ENCODE measurements at regions not wholly inside any gene's neighbourhood (a gene's known extent, or its start where the extent isn't known, plus 50 kb on each side); places are given as distances from the start of the nearest gene placed in this dataset.

GRCh38 chr17:77301694-77302266 is 161.0 kb downstream of the SEC14L1 start:
- FAIRE-seq (no peak), DNase-seq (ENCODE audit: low read depth in 1 of 2, low spot score in 2 of 2) (no peak)
- Histone ChIP-seq H2BK5ac (ENCODE audit: low read depth, low read length) (no peak overlapping the region), H2BK120ac (replicated peaks; ENCODE audit: low read depth, low read length) (no peak overlapping the region), H3K79me2 (ENCODE audit: control insufficient read depth in 1 of 2, insufficient read depth in 2 of 2, low read length in 2 of 2) (no peaks in the 10 kb centered on the region; a peak in 1 of 4 replicates), H3K27me3 (replicated peaks in 1 of 4; ENCODE audit: control insufficient read depth in 3 of 4, extremely low read depth in 1 of 4, insufficient read depth in 3 of 4, low read length in 3 of 4) (no peaks in the 10 kb centered on the region; a peak in 1 of 7 replicates), H3K18ac (ENCODE audit: extremely low read depth, low read length) (no peak overlapping the region), H3K9ac (replicated peaks in 1 of 4; ENCODE audit: extremely low read depth in 1 of 4, low read depth in 3 of 4, low read length in 3 of 4) (no peak overlapping the region), H3K23me2 (ENCODE audit: low read depth, low read length) (no peaks in the 10 kb centered on the region; the same call in 1 of the 2 replicates), H3K23ac (ENCODE audit: insufficient read length) (no peak overlapping the region), H3K4me2 (ENCODE audit: insufficient read depth in 1 of 2, low read depth in 2 of 2, low read length in 2 of 2) (no peak overlapping the region), H4K5ac (ENCODE audit: insufficient read length, low read depth, low read length) (no peak overlapping the region), H2AFZ (ENCODE audit: low read length) (no peak overlapping the region), H3K14ac (ENCODE audit: insufficient read length) (no peak overlapping the region), H3K4ac (replicated peaks; ENCODE audit: insufficient read length, low read depth, low read length) (no peak overlapping the region), H2BK15ac (ENCODE audit: low read length) (no peak overlapping the region), H4K20me1 (replicated peaks in 1 of 2; ENCODE audit: control insufficient read depth in 1 of 2, insufficient read depth in 2 of 2, low read length in 2 of 2) (peaks cover 1 to 3% of the 10 kb centered on the region in 2 experiments), H4K91ac (replicated peaks; ENCODE audit: insufficient read length, low read length) (no peak overlapping the region), H3K4me3 (ENCODE audit: extremely low read depth in 1 of 4, insufficient read depth in 2 of 4, low read depth in 3 of 4, low read length in 4 of 4) (no peak overlapping the region), H2BK20ac (ENCODE audit: low read length) (no peak overlapping the region), H3K27ac (ENCODE audit: low read depth, low read length) (no peak overlapping the region), H2BK12ac (ENCODE audit: low read depth, low read length) (no peak overlapping the region), H3K56ac (replicated peaks; ENCODE audit: insufficient read length, low read depth, low read length) (no peak overlapping the region), H3K4me1 (replicated peaks in 1 of 4; ENCODE audit: control insufficient read depth in 3 of 4, insufficient read depth in 4 of 4, low read length in 3 of 4) (peaks cover 0 to 8% (median 0%) of the 10 kb centered on the region in 4 experiments; a peak in 3 of 7 replicates), H3K36me3 (ENCODE audit: control insufficient read depth in 2 of 4, insufficient read depth in 4 of 4, low read length in 3 of 4) (no peaks in the 10 kb centered on the region; a peak in 1 of 8 replicates), H2AK5ac (ENCODE audit: low read depth, low read length) (no peak overlapping the region), H3K79me1 (ENCODE audit: low read depth, low read length) (peaks cover 6% of the 10 kb centered on the region), H3K9me3 (ENCODE audit: insufficient read depth in 2 of 2, low read depth in 1 of 2, low read length in 1 of 2) (peaks cover 17% of the 10 kb centered on the region in 2 experiments; a peak in 3 of 4 replicates), H4K8ac (ENCODE audit: extremely low read depth, insufficient read depth, low read length) (no peak overlapping the region)
- POLR2A ChIA-PET (ENCODE audit: partially characterized antibody): interaction anchor here (0.7 to 1.1 kb wide), 2 partner anchors 74 to 156 kb away, joined by 3 to 4 read pairs; no protein-coding TSS in a partner anchor
- CTCF ChIA-PET (ENCODE audit: partially characterized antibody): interaction anchor here (0.6 kb wide), 1 partner anchor 1741 kb away, joined by 3 read pairs; no protein-coding TSS in a partner anchor
- 87% methylated on average over 8 of the region's 8 CpGs; no CpG with 5 or more reads in 1 of the 2 experiments for WGBS, 2 experiments (ENCODE audit: extremely low coverage in 1 of 2, insufficient coverage in 1 of 2, insufficient read length in 1 of 2, insufficient replicate concordance in 2 of 2, low coverage in 1 of 2, low lambda C conversion rate in 2 of 2, missing lambda C conversion rate in 1 of 2)
- TF ChIP-seq HDAC2 (IDR thresholded peaks at IDR 0.05; ENCODE audit: borderline replicate concordance in 1 of 2, low read depth in 2 of 2, low read length in 2 of 2) (no peak), POLR2A (IDR thresholded peaks at IDR 0.05; ENCODE audit: control extremely low read depth in 1 of 2, low read depth in 2 of 2, low read length in 2 of 2) (no peak), BCL11A (IDR thresholded peaks at IDR 0.05; ENCODE audit: low read depth in 2 of 2, low read length in 2 of 2) (no peak)
- TF ChIP-seq, protein P1, sequence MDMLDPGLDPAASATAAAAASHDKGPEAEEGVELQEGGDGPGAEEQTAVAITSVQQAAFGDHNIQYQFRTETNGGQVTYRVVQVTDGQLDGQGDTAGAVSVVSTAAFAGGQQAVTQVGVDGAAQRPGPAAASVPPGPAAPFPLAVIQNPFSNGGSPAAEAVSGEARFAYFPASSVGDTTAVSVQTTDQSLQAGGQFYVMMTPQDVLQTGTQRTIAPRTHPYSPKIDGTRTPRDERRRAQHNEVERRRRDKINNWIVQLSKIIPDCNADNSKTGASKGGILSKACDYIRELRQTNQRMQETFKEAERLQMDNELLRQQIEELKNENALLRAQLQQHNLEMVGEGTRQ (IDR thresholded peaks at IDR 0.05; ENCODE audit: low read length): no peak
